GM12878 (cell line): ENCODE measurements at regions not wholly inside any gene's neighbourhood (a gene's known extent, or its start where the extent isn't known, plus 50 kb on each side); places are given as distances from the start of the nearest gene placed in this dataset.

ENCODE experiments used
- ATF2 ChIP-seq: IDR thresholded peaks from 2 replicates; pipeline ENCODE4 v1.6.1; 2012; ENCODE audit warnings: low read length, inconsistent platforms
- CTCF ChIP-seq, 3 experiments: IDR thresholded peaks in 2 of 3; conservative IDR thresholded peaks in 1 of 3; 2 replicates each; pipeline ENCODE4 v1.5.1; 2011; ENCODE audit warnings: low read depth in 3 of 3, low read length in 3 of 3, mild to moderate bottlenecking in 3 of 3, control low read depth in 2 of 3, moderate library complexity in 2 of 3, inconsistent platforms in 1 of 3, mixed read lengths in 1 of 3; ENCODE audit not compliant: control insufficient read depth in 2 of 3, insufficient read depth in 1 of 3; ENCODE audit errors: extremely low read depth in 1 of 3
- EP300 ChIP-seq, 2 experiments: fragments of 150-350 bp in 1 of 2; IDR thresholded peaks; 2 replicates each; pipeline ENCODE4 v1.6.1; 2011 to 2012; ENCODE audit warnings: low read depth in 2 of 2, low read length in 2 of 2, borderline replicate concordance in 1 of 2, improper control_type of control experiment in 1 of 2, inconsistent platforms in 1 of 2; ENCODE audit not compliant: control insufficient read depth in 1 of 2
- HCFC1 ChIP-seq: fragments of 150-350 bp; IDR thresholded peaks from 2 replicates; pipeline ENCODE4 v1.6.1; 2014; ENCODE audit warnings: low read length
- MYC ChIP-seq: IDR thresholded peaks from 2 replicates; pipeline ENCODE4 v1.6.1; 2011; ENCODE audit warnings: mild to moderate bottlenecking, low read length, moderate library complexity, inconsistent platforms; ENCODE audit not compliant: insufficient read depth, insufficient replicate concordance, insufficient read length, severe bottlenecking
- NFYA ChIP-seq: IDR thresholded peaks from 2 replicates; pipeline ENCODE4 v1.6.1; 2011; ENCODE audit warnings: low read depth, mild to moderate bottlenecking, low read length, improper control_type of control experiment, borderline replicate concordance
- PBX3 ChIP-seq: IDR thresholded peaks from 2 replicates; pipeline ENCODE4 v1.6.1; 2011; ENCODE audit warnings: mild to moderate bottlenecking, low read depth, low read length, moderate library complexity; ENCODE audit not compliant: insufficient replicate concordance
- POLR2A ChIP-seq: IDR thresholded peaks from 2 replicates; pipeline ENCODE4 v1.6.1; 2011; ENCODE audit warnings: low read depth, mild to moderate bottlenecking, low read length
- RCOR1 ChIP-seq: conservative IDR thresholded peaks from 2 replicates; pipeline ENCODE4 v1.6.1; 2012; ENCODE audit warnings: low read depth, low read length, improper control_type of control experiment
- RFX5 ChIP-seq: IDR thresholded peaks from 2 replicates; pipeline ENCODE4 v1.6.1; 2011; ENCODE audit warnings: low read depth, low read length, improper control_type of control experiment
- TAF1 ChIP-seq: IDR thresholded peaks from 2 replicates; pipeline ENCODE4 v1.6.1; 2011; ENCODE audit warnings: mild to moderate bottlenecking, low read depth, low read length, borderline replicate concordance
- ZNF217 ChIP-seq: fragments of 450-650 bp; IDR thresholded peaks from 2 replicates; pipeline ENCODE4 v1.6.1; 2017; ENCODE audit warnings: antibody characterized with exemption, mild to moderate bottlenecking

GRCh38 chr2:12170121-12170520, 423.7 kb downstream of the LPIN1 start:
- TF ChIP-seq RFX5 (no peak), RCOR1 (no peak), EP300 (IDR thresholded peaks at IDR 0.05; ENCODE audit: borderline replicate concordance in 1 of 2, control insufficient read depth in 1 of 2, low read depth in 2 of 2, low read length in 2 of 2) (no peak), CTCF (IDR thresholded peaks at IDR 0.05 in 2 of 3, conservative IDR thresholded peaks at IDR 0.05 in 1 of 3; ENCODE audit: control insufficient read depth in 2 of 3, extremely low read depth in 1 of 3, insufficient read depth in 1 of 3, low read depth in 3 of 3, low read length in 3 of 3) (no peak), ATF2 (no peak), PBX3 (no peak), ZNF217 (no peak), NFYA (no peak), POLR2A (no peak), HCFC1 (no peak), MYC (no peak), TAF1 (no peak)
